Activated naive CD4-positive, alpha-beta T cell treated with anti-CD3 and anti-CD28 coated beads, Interleukin-2, amount 50 U/mL, for 72 hours (primary cell): ENCODE measurements at regions not wholly inside any gene's neighbourhood (a gene's known extent, or its start where the extent isn't known, plus 50 kb on each side); places are given as distances from the start of the nearest gene placed in this dataset.

ENCODE experiments used
- ATAC-seq, 2 donors: fragments of 150-1000 bp; cut with Tn5 transposase; 2 replicates each; pipeline ENCODE4 v1.10.0; 2021; ENCODE audit warnings: mild to moderate bottlenecking in 2 of 2, moderate library complexity in 2 of 2
- DNase-seq, 2 donors: peaks; one replicate each; pipeline ENCODE4 v3.0.0; 2021 to 2022; ENCODE audit warnings: low spot score in 2 of 2
- H3K27ac Mint-ChIP-seq, 2 donors: one replicate each; pipeline ENCODE4 v1.8.0; 2022; ENCODE audit warnings: mild to moderate bottlenecking in 2 of 2, mixed read lengths in 2 of 2
- H3K36me3 Mint-ChIP-seq, 2 donors: one replicate each; pipeline ENCODE4 v1.8.0; 2022; ENCODE audit warnings: mixed read lengths in 2 of 2
- H3K9me3 Mint-ChIP-seq, 2 donors: one replicate each; pipeline ENCODE4 v1.8.0; 2022; ENCODE audit warnings: mixed read lengths in 2 of 2

- Mint-ChIP-seq H3K36me3 (no peaks in the 10 kb centered on the region), H3K9me3 (no peaks in the 10 kb centered on the region), H3K27ac (peak overlapping the region in 1 of 2 donors; percentile 23)
- no peak for DNase-seq
- ATAC-seq = no peak
These were observed 306.2 kb downstream of the PTPRU start for GRCh38 chr1:29542548-29542947.

GRCh38 chr1:29541631-29542030, 305.3 kb downstream of the PTPRU start:
- no peaks in the 10 kb centered on the region for H3K36me3 Mint-ChIP-seq
- H3K27ac Mint-ChIP-seq = no peak overlapping the region
- DNase-seq (no peak), ATAC-seq (no peak)
- no peaks in the 10 kb centered on the region for H3K9me3 Mint-ChIP-seq

- ATAC-seq (no peak), DNase-seq (peak in 1 of 2 donors; percentile 11)
- no peak overlapping the region for H3K27ac Mint-ChIP-seq
- no peaks in the 10 kb centered on the region for H3K9me3 Mint-ChIP-seq
- no peaks in the 10 kb centered on the region for H3K36me3 Mint-ChIP-seq
These were observed 304.6 kb downstream of the PTPRU start for GRCh38 chr1:29540801-29541357.

GRCh38 chr1:29539971-29540370, 303.6 kb downstream of the PTPRU start:
- Mint-ChIP-seq H3K36me3 (no peaks in the 10 kb centered on the region), H3K9me3 (no peaks in the 10 kb centered on the region), H3K27ac (no peak overlapping the region)
- ATAC-seq (no peak), DNase-seq (peak in 1 of 2 donors; percentile 25)

- H3K9me3 Mint-ChIP-seq = no peaks in the 10 kb centered on the region
These were observed 302.3 kb downstream of the PTPRU start for GRCh38 chr1:29538586-29538985.

GRCh38 chr1:29532751-29533150, 296.4 kb downstream of the PTPRU start:
- peaks cover 12% of the 10 kb centered on the region in 2 donors for H3K9me3 Mint-ChIP-seq
- H3K36me3 Mint-ChIP-seq = peaks cover 0 to 11% of the 10 kb centered on the region in 2 donors
- DNase-seq (no peak), ATAC-seq (no peak)
- H3K27ac Mint-ChIP-seq = no peak overlapping the region

More at GRCh38 chr1:29538586-29538985, 302.3 kb downstream of the PTPRU start:
- Mint-ChIP-seq H3K27ac (no peak overlapping the region), H3K36me3 (no peaks in the 10 kb centered on the region)
- ATAC-seq (no peak), DNase-seq (no peak)

- ATAC-seq = no peak
- Mint-ChIP-seq H3K9me3 (peaks cover 12% of the 10 kb centered on the region in 2 donors), H3K36me3 (peaks cover 0 to 11% of the 10 kb centered on the region in 2 donors), H3K27ac (no peak overlapping the region)
- peak in 1 of 2 donors; percentile 21 for DNase-seq
These were observed 296.0 kb downstream of the PTPRU start for GRCh38 chr1:29532285-29532684.

- DNase-seq (no peak), ATAC-seq (no peak)
- no peak overlapping the region for H3K27ac Mint-ChIP-seq
- peaks cover 0 to 11% of the 10 kb centered on the region in 2 donors for H3K36me3 Mint-ChIP-seq
- H3K9me3 Mint-ChIP-seq = peaks cover 12% of the 10 kb centered on the region in 2 donors
These were observed 295.3 kb downstream of the PTPRU start for GRCh38 chr1:29531596-29531995.

- ATAC-seq = no peak
- H3K36me3 Mint-ChIP-seq = peaks cover 0 to 11% of the 10 kb centered on the region in 2 donors
- no peak for DNase-seq
- peaks cover 12% of the 10 kb centered on the region in 2 donors for H3K9me3 Mint-ChIP-seq
- H3K27ac Mint-ChIP-seq = no peak overlapping the region
These were observed 293.5 kb downstream of the PTPRU start for GRCh38 chr1:29529677-29530278.

GRCh38 chr1:29527314-29528004, 291.1 kb downstream of the PTPRU start:
- H3K36me3 Mint-ChIP-seq = peaks cover 0 to 11% of the 10 kb centered on the region in 2 donors
- H3K9me3 Mint-ChIP-seq = peaks cover 12% of the 10 kb centered on the region in 2 donors
- no peak overlapping the region for H3K27ac Mint-ChIP-seq
- ATAC-seq (no peak), DNase-seq (peak in 1 of 2 donors; percentile 35)

- peaks cover 0 to 11% of the 10 kb centered on the region in 2 donors for H3K36me3 Mint-ChIP-seq
- H3K27ac Mint-ChIP-seq = no peak overlapping the region
- H3K9me3 Mint-ChIP-seq = peaks cover 12% of the 10 kb centered on the region in 2 donors
- DNase-seq (no peak), ATAC-seq (no peak)
These were observed 289.6 kb downstream of the PTPRU start for GRCh38 chr1:29525941-29526340.

- no peak for ATAC-seq
- H3K27ac Mint-ChIP-seq = no peak overlapping the region
- peaks cover 0 to 10% of the 10 kb centered on the region in 2 donors for H3K36me3 Mint-ChIP-seq
- H3K9me3 Mint-ChIP-seq = peaks cover 8 to 9% of the 10 kb centered on the region in 2 donors
- DNase-seq = peak in 1 of 2 donors; percentile 33
These were observed 288.2 kb downstream of the PTPRU start for GRCh38 chr1:29524285-29525065.

GRCh38 chr1:29523576-29523975, 287.3 kb downstream of the PTPRU start:
- Mint-ChIP-seq H3K27ac (no peak overlapping the region), H3K9me3 (peaks cover under 1% of the 10 kb centered on the region in 2 donors), H3K36me3 (peaks cover 0 to under 1% of the 10 kb centered on the region in 2 donors)
- ATAC-seq = no peak
- DNase-seq = no peak

GRCh38 chr1:29523136-29523535, 286.8 kb downstream of the PTPRU start:
- DNase-seq (no peak), ATAC-seq (no peak)

GRCh38 chr1:29521811-29522580, 285.7 kb downstream of the PTPRU start:
- peak in 1 of 2 donors; percentile 13 for DNase-seq
- no peaks in the 10 kb centered on the region for H3K36me3 Mint-ChIP-seq
- ATAC-seq = no peak
- no peaks in the 10 kb centered on the region for H3K9me3 Mint-ChIP-seq
- H3K27ac Mint-ChIP-seq = no peak overlapping the region

More at GRCh38 chr1:29523136-29523535, 286.8 kb downstream of the PTPRU start:
- H3K27ac Mint-ChIP-seq = no peak overlapping the region
- no peaks in the 10 kb centered on the region for H3K36me3 Mint-ChIP-seq
- no peaks in the 10 kb centered on the region for H3K9me3 Mint-ChIP-seq

- H3K36me3 Mint-ChIP-seq = no peaks in the 10 kb centered on the region
- ATAC-seq (no peak), DNase-seq (peak in 1 of 2 donors; percentile 6)
- no peaks in the 10 kb centered on the region for H3K9me3 Mint-ChIP-seq
- no peak overlapping the region for H3K27ac Mint-ChIP-seq
These were observed 285.1 kb downstream of the PTPRU start for GRCh38 chr1:29521438-29521715.
